ENCODE measurements at regions not wholly inside any gene's neighbourhood (a gene's known extent, or its start where the extent isn't known, plus 50 kb on each side); places are given as distances from the start of the nearest gene placed in this dataset.

DNA sequence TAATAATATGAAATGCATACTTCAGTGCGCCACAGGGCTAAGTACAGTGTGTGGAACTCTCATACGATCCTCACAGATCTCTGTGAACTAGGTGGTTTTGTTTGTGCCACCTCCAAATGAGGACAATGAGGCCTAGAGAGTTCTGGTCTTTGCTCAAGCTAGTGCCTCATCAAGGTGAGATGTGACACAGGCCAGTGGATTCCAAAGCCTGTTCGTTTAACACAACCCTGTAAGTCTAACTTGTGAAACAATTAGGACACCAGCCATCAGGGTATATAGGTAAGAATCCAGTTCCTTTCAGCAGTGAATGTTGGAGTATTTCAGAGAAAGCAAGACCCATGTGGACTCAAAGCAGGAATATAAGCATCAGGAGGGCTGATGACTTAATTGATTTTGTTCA lies 130.7 kb upstream of the GAS1 start:
- TF ChIP-seq CTCF (IDR thresholded peaks at IDR 0.05): no peak
- no peak for TF ChIP-seq POLR2A (IDR thresholded peaks at IDR 0.05)

All from suprapubic skin (tissue), 3 donors.